B cell (primary cell): ENCODE measurements at regions not wholly inside any gene's neighbourhood (a gene's known extent, or its start where the extent isn't known, plus 50 kb on each side); places are given as distances from the start of the nearest gene placed in this dataset.

Experiments
- ATAC-seq: fragments of 200-7000 bp; cut with Tn5 transposase; one replicate; pipeline ENCODE4 v1.10.0; 2021; ENCODE audit warnings: low read depth, mild to moderate bottlenecking, moderate number of reproducible peaks, moderate library complexity
- CTCF ChIA-PET: fragments of 350-600 bp; sonication (Branson Sonifier 250); formaldehyde crosslinking; loops from one replicate; lab custom pipeline; 2021; ENCODE audit warnings: antibody characterized with exemption, inconsistent platforms; lab: Charles Lee
- POLR2A ChIA-PET: fragments of 350-600 bp; sonication (Branson Sonifier 250); formaldehyde crosslinking; loops from one replicate; lab custom pipeline; 2021; ENCODE audit warnings: antibody characterized with exemption; lab: Charles Lee
- DNase-seq: peaks from one replicate; pipeline ENCODE4 v3.0.0; 2013
- H2AFZ ChIP-seq: 2 replicates; pipeline ENCODE4 v1.6.1; 2012; ENCODE audit warnings: mild to moderate bottlenecking, low read depth, low read length; ENCODE audit not compliant: insufficient read depth, poor library complexity, severe bottlenecking
- H3K27ac ChIP-seq, 2 donors: 1 replicate in 1 of 2; 2 replicates in 1 of 2; pipeline ENCODE4 v1.5.1; 2012 to 2013; ENCODE audit warnings: low read length in 2 of 2, mild to moderate bottlenecking in 2 of 2, moderate library complexity in 1 of 2
- H3K27me3 ChIP-seq, 4 experiments: fragments of 200-600 bp in 1 of 4; sonication (generic) in 1 of 4; replicated peaks in 1 of 4; 1 replicate in 2 of 4; 2 replicates in 2 of 4; pipeline versions ENCODE4 v1.6.1 to v1.7.0; 2013 to 2016; ENCODE audit warnings: low read length in 3 of 4, mild to moderate bottlenecking in 2 of 4, mixed read lengths in 1 of 4, moderate library complexity in 1 of 4; ENCODE audit not compliant: insufficient read depth in 4 of 4, control insufficient read depth in 3 of 4; ENCODE audit errors: control extremely low read depth in 1 of 4
- H3K36me3 ChIP-seq, 2 experiments: replicated peaks in 1 of 2; 1 replicate in 1 of 2; 2 replicates in 1 of 2; pipeline versions ENCODE4 v1.6.1 to v1.7.1; 2013; ENCODE audit warnings: low read length in 1 of 2; ENCODE audit not compliant: insufficient read depth in 2 of 2, control insufficient read depth in 1 of 2; ENCODE audit errors: control extremely low read depth in 1 of 2, extremely low read depth in 1 of 2
- H3K4me1 ChIP-seq, 2 donors: fragments of 200-600 bp in 1 of 2; sonication (generic) in 1 of 2; 1 replicate in 1 of 2; 2 replicates in 1 of 2; pipeline versions ENCODE4 v1.5.1 to v1.6.1; 2013 to 2017; ENCODE audit warnings: low read length in 2 of 2; ENCODE audit not compliant: control insufficient read depth in 2 of 2, insufficient read depth in 2 of 2
- H3K4me2 ChIP-seq: replicated peaks from 2 replicates; pipeline ENCODE3; 2012; ENCODE audit warnings: mild to moderate bottlenecking, low read depth, low read length; ENCODE audit not compliant: poor library complexity, severe bottlenecking
- H3K4me3 ChIP-seq, 5 experiments: fragments of 200-600 bp in 1 of 5; sonication (generic) in 1 of 5; 1 replicate in 3 of 5; 2 replicates in 2 of 5; pipeline versions ENCODE4 v1.5.1 to v1.7.0; 2011 to 2016; ENCODE audit warnings: low read length in 4 of 5, mild to moderate bottlenecking in 4 of 5, low read depth in 2 of 5, control low read depth in 1 of 5, moderate library complexity in 1 of 5; ENCODE audit not compliant: insufficient read depth in 1 of 5; ENCODE audit errors: control extremely low read depth in 1 of 5, extremely low read depth in 1 of 5
- H3K79me2 ChIP-seq: fragments of 200-600 bp; sonication (generic); one replicate; pipeline ENCODE4 v1.6.0; 2016; ENCODE audit warnings: low read length; ENCODE audit not compliant: control insufficient read depth, insufficient read depth
- H3K9ac ChIP-seq: fragments of 200-600 bp; sonication (generic); 2 replicates; pipeline ENCODE4 v1.6.1; 2017; ENCODE audit warnings: mild to moderate bottlenecking, low read length, moderate library complexity
- H3K9me3 ChIP-seq, 3 donors: one replicate each; pipeline versions ENCODE4 v1.6.1 to v1.7.1; 2013; ENCODE audit warnings: low read length in 2 of 3; ENCODE audit not compliant: control insufficient read depth in 2 of 3, insufficient read depth in 1 of 3; ENCODE audit errors: control extremely low read depth in 1 of 3
- H4K20me1 ChIP-seq: 2 replicates; pipeline ENCODE4 v1.6.0; 2012; ENCODE audit warnings: mild to moderate bottlenecking, low read length; ENCODE audit not compliant: insufficient read depth, control insufficient read depth, poor library complexity, severe bottlenecking
- H3K27ac Mint-ChIP-seq: one replicate; pipeline ENCODE4 v1.8.0; 2021; ENCODE audit warnings: mixed read lengths
- H3K27me3 Mint-ChIP-seq: one replicate; pipeline ENCODE4 v1.8.0; 2021; ENCODE audit warnings: mixed read lengths
- H3K4me1 Mint-ChIP-seq: one replicate; pipeline ENCODE4 v1.8.0; 2021; ENCODE audit warnings: mixed read lengths
- H3K4me3 Mint-ChIP-seq: one replicate; pipeline ENCODE4 v1.8.0; 2021; ENCODE audit warnings: mixed read lengths
- H3K9me3 Mint-ChIP-seq: one replicate; pipeline ENCODE4 v1.8.0; 2022; ENCODE audit warnings: mixed read lengths; ENCODE audit not compliant: insufficient read depth
- CTCF ChIP-seq: fragments of 200-600 bp; IDR thresholded peaks from one replicate; pipeline ENCODE4 v1.8.0; 2022; ENCODE audit warnings: antibody characterized with exemption, mild to moderate bottlenecking
- EZH2 ChIP-seq: IDR thresholded peaks from 2 replicates; pipeline ENCODE4 v1.6.1; 2012; ENCODE audit warnings: borderline replicate concordance, low read depth, mild to moderate bottlenecking, moderate library complexity, low read length; ENCODE audit not compliant: insufficient read depth, poor library complexity, severe bottlenecking
- WGBS: methylation state at CpG from one replicate; pipeline ENCODE4 v1.1.5; 2013; ENCODE audit warnings: missing lambda C conversion rate; ENCODE audit not compliant: insufficient coverage; 5-methylcytosine and 5-hydroxymethylcytosine counted together
- intact Hi-C: fragments of 100-400 bp; cut with micrococcal nuclease; formaldehyde crosslinking; loops from one replicate; pipeline ENCODE4 v1.10.0; 2022

GRCh38 chr4:63123441-63123840, 1285.8 kb downstream of the TECRL start:
- Histone ChIP-seq H2AFZ (no peak overlapping the region), H3K4me1 (no peaks in the 10 kb centered on the region), H3K27me3 (no peaks in the 10 kb centered on the region), H3K36me3 (no peaks in the 10 kb centered on the region), H3K9ac (no peak overlapping the region), H3K9me3 (no peaks in the 10 kb centered on the region), H3K27ac (no peak overlapping the region), H3K4me3 (no peak overlapping the region), H4K20me1 (no peaks in the 10 kb centered on the region), H3K79me2 (no peaks in the 10 kb centered on the region), H3K4me2 (no peak overlapping the region)
- no peak for TF ChIP-seq CTCF
- TF ChIP-seq EZH2 = no peak
- CTCF ChIA-PET = no interaction called here
- no peak overlapping the region for H3K4me3 Mint-ChIP-seq
- DNase-seq (no peak), ATAC-seq (no peak)
- WGBS = 94% methylated on average over 5 of the region's 5 CpGs
- no peaks in the 10 kb centered on the region for H3K27me3 Mint-ChIP-seq
- POLR2A ChIA-PET = no interaction called here
- intact Hi-C loops = no loop called here
- H3K9me3 Mint-ChIP-seq = no peaks in the 10 kb centered on the region
- no peak overlapping the region for H3K27ac Mint-ChIP-seq
- no peaks in the 10 kb centered on the region for H3K4me1 Mint-ChIP-seq

- no peak overlapping the region for H3K9ac ChIP-seq
- Mint-ChIP-seq H3K9me3 (no peaks in the 10 kb centered on the region), H3K27ac (no peak overlapping the region), H3K4me3 (no peak overlapping the region), H3K4me1 (no peaks in the 10 kb centered on the region), H3K27me3 (no peaks in the 10 kb centered on the region)
- no peaks in the 10 kb centered on the region for H3K9me3 ChIP-seq
- no peak overlapping the region for H2AFZ ChIP-seq
- ChIA-PET POLR2A (no interaction called here), CTCF (no interaction called here)
- no peaks in the 10 kb centered on the region for H3K36me3 ChIP-seq
- H3K4me3 ChIP-seq = no peak overlapping the region
- no peaks in the 10 kb centered on the region for H3K4me1 ChIP-seq
- H3K79me2 ChIP-seq = no peaks in the 10 kb centered on the region
- no peak overlapping the region for H3K4me2 ChIP-seq
- ATAC-seq (no peak), DNase-seq (no peak)
- intact Hi-C loops = no loop called here
- WGBS = no CpG with 5 or more reads among the region's 2 CpGs
- no peaks in the 10 kb centered on the region for H4K20me1 ChIP-seq
- no peak overlapping the region for H3K27ac ChIP-seq
- TF ChIP-seq CTCF (no peak), EZH2 (no peak)
- no peaks in the 10 kb centered on the region for H3K27me3 ChIP-seq
Measured at GRCh38 chr4:63122955-63123354, 1286.3 kb downstream of the TECRL start.
